C4-2B (cell line): ENCODE measurements at regions not wholly inside any gene's neighbourhood (a gene's known extent, or its start where the extent isn't known, plus 50 kb on each side); places are given as distances from the start of the nearest gene placed in this dataset.

Source experiments
- CTCF ChIP-seq: fragments of 450-650 bp; conservative IDR thresholded peaks from 2 replicates; pipeline ENCODE4 v1.5.1; 2017; ENCODE audit warnings: mild to moderate bottlenecking
- ZFX ChIP-seq: fragments of 450-650 bp; IDR thresholded peaks from 2 replicates; pipeline ENCODE4 v1.6.1; 2017

GRCh38 chr7:46744957-46745706, 824.1 kb upstream of the IGFBP3 start:
- TF ChIP-seq CTCF (no peak), ZFX (no peak)
